ENCODE measurements at regions not wholly inside any gene's neighbourhood (a gene's known extent, or its start where the extent isn't known, plus 50 kb on each side); places are given as distances from the start of the nearest gene placed in this dataset.
A peak's percentile ranks its signal among the peaks of the same experiment; 100 is the strongest.
"Not testable (repeated sequence)": the region's sequence is repeated elsewhere in the genome, so short reads cannot be mapped to it uniquely, and the experiment has no call there.

DNA sequence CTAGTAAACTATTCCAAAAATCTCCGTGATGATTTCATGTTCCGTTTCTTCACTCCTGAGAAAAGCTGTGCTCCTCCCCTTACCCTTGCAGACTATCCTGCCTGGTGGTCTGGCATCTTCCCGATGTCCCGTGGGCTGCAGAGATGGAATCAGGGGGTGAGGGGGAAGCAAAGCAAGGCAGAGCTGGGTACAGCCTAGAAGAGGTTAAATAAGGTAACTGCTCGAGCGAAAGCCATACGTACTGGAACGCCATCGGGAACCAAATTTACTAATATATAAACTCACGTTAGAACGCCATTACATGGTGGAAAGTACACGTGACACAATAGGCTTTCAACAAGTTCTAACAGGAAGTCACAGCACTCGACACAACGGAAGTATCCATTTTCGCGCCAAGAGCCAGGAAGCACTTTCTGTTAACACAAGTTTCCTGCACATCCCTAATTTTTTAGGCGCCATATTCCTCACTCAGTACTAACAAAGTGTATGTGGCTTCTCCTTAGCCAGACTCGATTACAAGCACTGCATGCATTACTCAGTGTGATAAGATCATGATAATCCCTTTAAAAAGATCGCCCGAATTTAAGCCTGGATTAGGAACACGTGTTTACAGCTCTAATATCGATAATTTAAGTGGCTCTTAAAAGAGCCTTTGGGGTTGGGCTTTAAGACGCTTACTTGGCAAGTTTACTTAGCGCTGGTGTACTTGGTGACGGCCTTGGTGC, 101.6 kb upstream of the PRSS16 start:
- H3K36me3 ChIP-seq (ENCODE audit: control insufficient read depth, insufficient read depth, low read length): no peaks in the 10 kb centered on the region
- H3K9me3 ChIP-seq (ENCODE audit: control insufficient read depth, low read length): no peaks in the 10 kb centered on the region
- peak overlapping the region; percentile 91 for H3K4me3 ChIP-seq (ENCODE audit: low read depth, low read length)
- peak overlapping the region; percentile 88 for H3K27ac ChIP-seq
- H3K79me2 ChIP-seq: no peaks in the 10 kb centered on the region
- H2AFZ ChIP-seq: peak overlapping the region; percentile 10
- H3K4me1 ChIP-seq: no peaks in the 10 kb centered on the region
- TF ChIP-seq, protein P1, sequence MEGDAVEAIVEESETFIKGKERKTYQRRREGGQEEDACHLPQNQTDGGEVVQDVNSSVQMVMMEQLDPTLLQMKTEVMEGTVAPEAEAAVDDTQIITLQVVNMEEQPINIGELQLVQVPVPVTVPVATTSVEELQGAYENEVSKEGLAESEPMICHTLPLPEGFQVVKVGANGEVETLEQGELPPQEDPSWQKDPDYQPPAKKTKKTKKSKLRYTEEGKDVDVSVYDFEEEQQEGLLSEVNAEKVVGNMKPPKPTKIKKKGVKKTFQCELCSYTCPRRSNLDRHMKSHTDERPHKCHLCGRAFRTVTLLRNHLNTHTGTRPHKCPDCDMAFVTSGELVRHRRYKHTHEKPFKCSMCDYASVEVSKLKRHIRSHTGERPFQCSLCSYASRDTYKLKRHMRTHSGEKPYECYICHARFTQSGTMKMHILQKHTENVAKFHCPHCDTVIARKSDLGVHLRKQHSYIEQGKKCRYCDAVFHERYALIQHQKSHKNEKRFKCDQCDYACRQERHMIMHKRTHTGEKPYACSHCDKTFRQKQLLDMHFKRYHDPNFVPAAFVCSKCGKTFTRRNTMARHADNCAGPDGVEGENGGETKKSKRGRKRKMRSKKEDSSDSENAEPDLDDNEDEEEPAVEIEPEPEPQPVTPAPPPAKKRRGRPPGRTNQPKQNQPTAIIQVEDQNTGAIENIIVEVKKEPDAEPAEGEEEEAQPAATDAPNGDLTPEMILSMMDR (IDR thresholded peaks at IDR 0.05): no peak
- no peaks in the 10 kb centered on the region for H3K27me3 ChIP-seq (ENCODE audit: control insufficient read depth, insufficient read depth, low read length)
- peak overlapping the region; percentile 98 for H3K4me2 ChIP-seq (ENCODE audit: low read length)
- H3K9ac ChIP-seq: no peak overlapping the region

DNA sequence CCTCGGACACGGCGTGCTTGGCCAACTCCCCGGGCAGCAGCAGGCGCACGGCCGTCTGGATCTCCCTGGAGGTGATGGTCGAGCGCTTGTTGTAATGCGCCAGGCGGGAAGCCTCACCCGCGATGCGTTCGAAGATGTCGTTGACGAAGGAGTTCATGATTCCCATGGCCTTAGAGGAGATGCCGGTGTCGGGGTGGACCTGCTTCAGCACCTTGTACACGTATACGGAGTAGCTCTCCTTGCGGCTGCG, 101.1 kb upstream of the PRSS16 start:
- H3K27ac ChIP-seq: peak overlapping the region; percentile 88
- peak overlapping the region; percentile 98 for H3K4me2 ChIP-seq (ENCODE audit: low read length)
- H3K36me3 ChIP-seq (ENCODE audit: control insufficient read depth, insufficient read depth, low read length); H3K79me2 ChIP-seq; H3K9ac ChIP-seq; H3K4me1 ChIP-seq; H3K27me3 ChIP-seq (ENCODE audit: control insufficient read depth, insufficient read depth, low read length); H3K9me3 ChIP-seq (ENCODE audit: control insufficient read depth, low read length): not testable (repeated sequence)
- peak overlapping the region; percentile 91 for H3K4me3 ChIP-seq (ENCODE audit: low read depth, low read length)
- peak overlapping the region; percentile 10 for H2AFZ ChIP-seq

DNA sequence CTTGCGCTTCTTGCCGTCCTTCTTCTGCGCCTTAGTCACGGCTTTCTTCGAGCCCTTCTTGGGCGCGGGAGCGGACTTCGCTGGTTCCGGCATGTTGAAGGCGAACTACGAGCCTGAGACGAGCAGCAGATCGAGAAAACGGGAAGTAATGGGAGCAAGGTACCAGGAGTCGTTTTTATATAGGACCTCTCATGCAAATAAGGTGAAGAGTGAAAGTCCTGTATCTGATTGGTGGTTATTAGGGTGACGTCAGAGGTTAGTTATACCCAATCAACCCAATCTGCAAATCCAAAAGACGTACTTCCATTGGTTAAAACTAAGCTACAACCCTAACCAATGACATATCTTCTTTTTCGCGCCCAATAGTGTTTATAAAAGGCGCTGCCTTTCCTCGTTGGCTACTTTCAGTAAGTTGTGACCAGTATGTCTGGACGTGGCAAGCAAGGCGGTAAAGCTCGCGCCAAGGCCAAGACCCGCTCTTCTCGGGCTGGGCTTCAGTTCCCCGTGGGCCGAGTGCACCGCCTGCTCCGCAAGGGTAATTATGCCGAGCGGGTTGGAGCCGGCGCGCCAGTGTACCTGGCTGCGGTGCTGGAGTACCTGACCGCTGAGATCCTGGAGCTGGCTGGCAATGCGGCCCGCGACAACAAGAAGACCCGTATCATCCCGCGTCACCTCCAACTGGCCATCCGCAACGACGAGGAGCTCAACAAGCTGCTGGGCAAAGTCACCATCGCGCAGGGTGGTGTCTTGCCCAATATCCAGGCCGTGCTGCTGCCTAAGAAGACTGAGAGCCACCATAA, 100.6 kb upstream of the PRSS16 start:
- no peaks in the 10 kb centered on the region for H3K4me1 ChIP-seq
- TF ChIP-seq, protein P1 (IDR thresholded peaks at IDR 0.05): no peak
- peak overlapping the region; percentile 81 for H2AFZ ChIP-seq
- no peak overlapping the region for H3K9ac ChIP-seq
- no peaks in the 10 kb centered on the region for H3K27me3 ChIP-seq (ENCODE audit: control insufficient read depth, insufficient read depth, low read length)
- H3K36me3 ChIP-seq (ENCODE audit: control insufficient read depth, insufficient read depth, low read length): no peaks in the 10 kb centered on the region
- H3K4me2 ChIP-seq (ENCODE audit: low read length): peak overlapping the region; percentile 98
- no peaks in the 10 kb centered on the region for H3K9me3 ChIP-seq (ENCODE audit: control insufficient read depth, low read length)
- H3K27ac ChIP-seq: peak overlapping the region; percentile 88
- no peaks in the 10 kb centered on the region for H3K79me2 ChIP-seq
- peak overlapping the region; percentile 91 for H3K4me3 ChIP-seq (ENCODE audit: low read depth, low read length)

DNA sequence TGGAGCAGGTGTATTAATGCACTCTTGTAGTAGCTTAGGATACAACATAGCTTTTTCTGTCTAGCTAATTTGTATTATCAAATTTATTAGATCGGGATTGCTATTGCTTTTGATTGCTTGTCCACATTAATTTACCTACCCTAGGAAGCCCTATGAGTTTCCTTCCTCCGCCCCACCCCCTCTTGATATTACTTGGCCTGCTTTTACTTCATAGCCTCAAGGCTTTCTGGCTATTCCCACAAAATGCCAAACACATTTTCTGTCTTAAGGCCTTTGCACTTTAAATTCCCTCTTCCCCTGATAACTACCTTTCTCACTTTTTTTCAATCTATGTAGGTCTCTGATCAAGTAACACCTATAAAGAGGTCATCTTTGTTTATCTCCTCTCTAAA, 99.1 kb upstream of the PRSS16 start:
- H3K9me3 ChIP-seq (ENCODE audit: control insufficient read depth, low read length): no peaks in the 10 kb centered on the region
- TF ChIP-seq, protein P1 (IDR thresholded peaks at IDR 0.05): no peak
- H3K4me3 ChIP-seq (ENCODE audit: low read depth, low read length): no peak overlapping the region
- H3K79me2 ChIP-seq: no peaks in the 10 kb centered on the region
- no peak overlapping the region for H3K27ac ChIP-seq
- no peak overlapping the region for H2AFZ ChIP-seq
- H3K9ac ChIP-seq: no peak overlapping the region
- H3K36me3 ChIP-seq (ENCODE audit: control insufficient read depth, insufficient read depth, low read length): no peaks in the 10 kb centered on the region
- no peaks in the 10 kb centered on the region for H3K4me1 ChIP-seq
- no peak overlapping the region for H3K4me2 ChIP-seq (ENCODE audit: low read length)
- no peaks in the 10 kb centered on the region for H3K27me3 ChIP-seq (ENCODE audit: control insufficient read depth, insufficient read depth, low read length)

DNA sequence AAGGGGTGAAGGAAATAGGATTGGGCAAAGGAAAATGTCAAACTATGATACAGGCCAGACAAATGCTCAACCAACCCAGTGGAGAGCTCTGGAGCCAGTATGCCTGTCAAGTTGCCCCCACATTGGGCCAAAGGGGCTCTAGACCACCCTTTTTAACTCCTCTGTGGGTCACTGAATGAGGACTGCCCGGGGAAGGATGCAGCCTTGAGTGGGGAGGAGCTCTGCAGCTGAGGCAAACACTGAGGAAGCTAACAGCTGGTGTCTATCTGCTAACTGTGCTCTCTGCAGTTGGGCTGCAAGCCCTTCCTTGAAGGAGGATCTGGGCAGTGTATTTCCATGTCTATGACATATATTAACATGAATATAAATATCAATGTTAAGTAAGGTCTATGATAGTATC, 98.4 kb upstream of the PRSS16 start:
- no peak overlapping the region for H2AFZ ChIP-seq
- no peak overlapping the region for H3K4me3 ChIP-seq (ENCODE audit: low read depth, low read length)
- H3K27ac ChIP-seq: no peak overlapping the region
- TF ChIP-seq, protein P1 (IDR thresholded peaks at IDR 0.05): no peak
- no peaks in the 10 kb centered on the region for H3K79me2 ChIP-seq
- no peak overlapping the region for H3K9ac ChIP-seq
- no peaks in the 10 kb centered on the region for H3K4me1 ChIP-seq
- H3K27me3 ChIP-seq (ENCODE audit: control insufficient read depth, insufficient read depth, low read length): no peaks in the 10 kb centered on the region
- no peak overlapping the region for H3K4me2 ChIP-seq (ENCODE audit: low read length)
- no peaks in the 10 kb centered on the region for H3K9me3 ChIP-seq (ENCODE audit: control insufficient read depth, low read length)
- no peaks in the 10 kb centered on the region for H3K36me3 ChIP-seq (ENCODE audit: control insufficient read depth, insufficient read depth, low read length)

All from parathyroid adenoma (tissue), 2 donors.